HG03460 (cell line): ENCODE measurements at regions not wholly inside any gene's neighbourhood (a gene's known extent, or its start where the extent isn't known, plus 50 kb on each side); places are given as distances from the start of the nearest gene placed in this dataset.

Experiments used
- ATAC-seq: cut with Tn5 transposase; IDR thresholded peaks from one replicate; pipeline ENCODE4 v1.9.1; 2021; ENCODE audit not compliant: unreplicated experiment

GRCh38 chr7:41114691-41115090, 588.2 kb downstream of the INHBA start:
- no peak for ATAC-seq

- ATAC-seq: no peak
Measured at GRCh38 chr7:41114131-41114530, 588.8 kb downstream of the INHBA start.

- no peak for ATAC-seq
Measured at GRCh38 chr7:41113719-41114118, 589.2 kb downstream of the INHBA start.

- ATAC-seq: no peak
Measured at GRCh38 chr7:41110186-41110585, 592.7 kb downstream of the INHBA start.

GRCh38 chr7:41108821-41109220, 594.1 kb downstream of the INHBA start:
- ATAC-seq: no peak

GRCh38 chr7:41107938-41108448, 594.9 kb downstream of the INHBA start:
- ATAC-seq: no peak

GRCh38 chr7:41107330-41107937, 595.5 kb downstream of the INHBA start:
- no peak for ATAC-seq

GRCh38 chr7:41104631-41105030, 598.3 kb downstream of the INHBA start:
- no peak for ATAC-seq

GRCh38 chr7:41103331-41103730, 599.6 kb downstream of the INHBA start:
- ATAC-seq: peak; percentile 65

- ATAC-seq: no peak
Measured at GRCh38 chr7:41098846-41099245, 604.0 kb downstream of the INHBA start.

- no peak for ATAC-seq
Measured at GRCh38 chr7:41098402-41098801, 604.5 kb downstream of the INHBA start.

GRCh38 chr7:41097501-41097900, 605.4 kb downstream of the INHBA start:
- no peak for ATAC-seq

- ATAC-seq: no peak
Measured at GRCh38 chr7:41096917-41097316, 606.0 kb downstream of the INHBA start.

GRCh38 chr7:41093141-41093540, 609.7 kb downstream of the INHBA start:
- no peak for ATAC-seq

GRCh38 chr7:41085244-41085643, 617.6 kb downstream of the INHBA start:
- ATAC-seq: no peak

GRCh38 chr7:41084381-41084780, 618.5 kb downstream of the INHBA start:
- ATAC-seq: no peak

GRCh38 chr7:41069635-41070034, 633.3 kb downstream of the INHBA start:
- no peak for ATAC-seq

- ATAC-seq: no peak
Measured at GRCh38 chr7:41067576-41067975, 635.3 kb downstream of the INHBA start.

- ATAC-seq: no peak
Measured at GRCh38 chr7:41065663-41066062, 637.2 kb downstream of the INHBA start.

GRCh38 chr7:41063116-41063515, 639.8 kb downstream of the INHBA start:
- no peak for ATAC-seq

GRCh38 chr7:41060796-41061195, 642.1 kb downstream of the INHBA start:
- no peak for ATAC-seq

GRCh38 chr7:41059796-41060195, 643.1 kb downstream of the INHBA start:
- no peak for ATAC-seq
